Psoas muscle (tissue), 7 donors: ENCODE measurements at regions not wholly inside any gene's neighbourhood (a gene's known extent, or its start where the extent isn't known, plus 50 kb on each side); places are given as distances from the start of the nearest gene placed in this dataset.

Source experiments
- ATAC-seq, 4 donors: fragments of 200-7000 bp; cut with Tn5 transposase; one replicate each; pipeline ENCODE4 v1.9.1; 2020; ENCODE audit warnings: moderate library complexity in 3 of 4, mild to moderate bottlenecking in 2 of 4
- DNase-seq, 2 donors: peaks; one replicate each; pipeline ENCODE4 v3.0.0-alpha.2; 2020
- H3K27ac ChIP-seq: fragments of 200-600 bp; one replicate; pipeline ENCODE4 v1.8.0; 2022
- H3K27me3 ChIP-seq, 3 donors: fragments of 200-600 bp in 1 of 3; one replicate each; pipeline versions ENCODE4 v1.6.1 to v1.8.0; 2013 to 2022; ENCODE audit warnings: low read length in 2 of 3, mild to moderate bottlenecking in 2 of 3, moderate library complexity in 1 of 3; ENCODE audit not compliant: insufficient read depth in 3 of 3
- H3K36me3 ChIP-seq, 2 donors: fragments of 200-600 bp in 1 of 2; one replicate each; pipeline versions ENCODE4 v1.6.1 to v1.8.0; 2013 to 2022; ENCODE audit warnings: low read depth in 1 of 2, mild to moderate bottlenecking in 1 of 2, moderate library complexity in 1 of 2; ENCODE audit not compliant: insufficient read depth in 1 of 2
- H3K4me1 ChIP-seq: fragments of 200-600 bp; one replicate; pipeline ENCODE4 v1.8.0; 2022
- H3K4me3 ChIP-seq: fragments of 200-600 bp; one replicate; pipeline ENCODE4 v1.8.0; 2022; ENCODE audit warnings: mild to moderate bottlenecking
- H3K9me3 ChIP-seq: fragments of 200-600 bp; one replicate; pipeline ENCODE4 v1.8.0; 2022
- CTCF ChIP-seq: fragments of 200-600 bp; IDR thresholded peaks from one replicate; pipeline ENCODE4 v1.8.0; 2022; ENCODE audit warnings: antibody characterized with exemption
- WGBS, 3 donors: extraction: QIAGEN DNeasy Blood & Tissue Kit; methylation state at CpG; one replicate each; pipeline versions ENCODE4 v1.1.6 to v1.1.7; 2013; 5-methylcytosine and 5-hydroxymethylcytosine counted together
- intact Hi-C, 2 donors: fragments of 100-400 bp; cut with DNase I; formaldehyde crosslinking; loops; one replicate each; pipeline versions ENCODE4 v1.11.0 to v1.14.2; 2022
- donor health status: healthy with polysubstance abuse.
- donor health status: DM: no; HTN: no; CAD: no; lungs with moderate emphysema.
- donor health status: Bipolar disorder and iron deficiency.
- donor health status: healthy.
- donor health status: DM: yes; HTN: yes; CAD: no.
- donor health status: DM: no; HTN: no; CAD: no.
- donor health status: DM: yes; HTN: yes; CAD: no.

- Histone ChIP-seq H3K27ac (no peak overlapping the region), H3K9me3 (no peaks in the 10 kb centered on the region), H3K36me3 (no peaks in the 10 kb centered on the region), H3K4me3 (no peak overlapping the region), H3K27me3 (no peaks in the 10 kb centered on the region), H3K4me1 (peaks cover 10% of the 10 kb centered on the region)
- DNase-seq (no peak), ATAC-seq (no peak)
- WGBS, 3 donors: 83 to 88% (median 85%) methylated on average over 1 of the region's 1 CpG
- intact Hi-C loops: no loop called here
- no peak for TF ChIP-seq CTCF
Measured at GRCh38 chr6:122122202-122122601, 277.2 kb upstream of the HSF2 start.

GRCh38 chr6:122122686-122123085 is 276.8 kb upstream of the HSF2 start:
- no peak for DNase-seq
- H3K27ac ChIP-seq: no peak overlapping the region

GRCh38 chr6:122124908-122125307 is 274.5 kb upstream of the HSF2 start:
- no peaks in the 10 kb centered on the region for H3K27me3 ChIP-seq
- 92 to 99% (median 95%) methylated on average over 3 of the region's 3 CpGs for WGBS, 3 donors
- no peak overlapping the region for H3K4me3 ChIP-seq
- intact Hi-C loops: no loop called here
- peaks cover 34% of the 10 kb centered on the region for H3K4me1 ChIP-seq
- H3K36me3 ChIP-seq: no peaks in the 10 kb centered on the region
- DNase-seq (no peak), ATAC-seq (no peak)
- no peak overlapping the region for H3K27ac ChIP-seq
- no peak for TF ChIP-seq CTCF
- no peaks in the 10 kb centered on the region for H3K9me3 ChIP-seq

More at GRCh38 chr6:122122686-122123085, 276.8 kb upstream of the HSF2 start:
- Histone ChIP-seq H3K27me3 (no peaks in the 10 kb centered on the region), H3K36me3 (no peaks in the 10 kb centered on the region), H3K9me3 (no peaks in the 10 kb centered on the region), H3K4me3 (no peak overlapping the region), H3K4me1 (peaks cover 13% of the 10 kb centered on the region)
- ATAC-seq: no peak
- intact Hi-C loops: no loop called here
- no peak for TF ChIP-seq CTCF
- 72 to 89% (median 78%) methylated on average over 2 of the region's 2 CpGs for WGBS, 3 donors

GRCh38 chr6:122126894-122127293 is 272.6 kb upstream of the HSF2 start:
- TF ChIP-seq CTCF: no peak
- ATAC-seq (peak; percentile 29 to 70 (median 66)), DNase-seq (no peak)
- H3K9me3 ChIP-seq: no peaks in the 10 kb centered on the region
- no peaks in the 10 kb centered on the region for H3K36me3 ChIP-seq
- H3K27ac ChIP-seq: peak overlapping the region; percentile 73
- H3K27me3 ChIP-seq: no peaks in the 10 kb centered on the region
- peaks cover 37% of the 10 kb centered on the region for H3K4me1 ChIP-seq
- 22 to 51% (median 28%) methylated on average over 3 of the region's 3 CpGs for WGBS, 3 donors
- intact Hi-C loops: no loop called here
- H3K4me3 ChIP-seq: peak overlapping the region; percentile 35

- no peaks in the 10 kb centered on the region for H3K9me3 ChIP-seq
- H3K27me3 ChIP-seq: no peaks in the 10 kb centered on the region
- intact Hi-C loops: no loop called here
- H3K4me3 ChIP-seq: peak overlapping the region; percentile 35
- H3K27ac ChIP-seq: peak overlapping the region; percentile 73
- DNase-seq (no peak), ATAC-seq (peak; percentile 79 to 94 (median 85))
- H3K36me3 ChIP-seq: no peaks in the 10 kb centered on the region
- no peak for TF ChIP-seq CTCF
- WGBS, 3 donors: 31 to 74% (median 36%) methylated on average over 1 of the region's 1 CpG
- peaks cover 37% of the 10 kb centered on the region for H3K4me1 ChIP-seq
Measured at GRCh38 chr6:122128445-122128844, 271.0 kb upstream of the HSF2 start.
